SU-DHL-6 (cell line): ENCODE measurements at regions not wholly inside any gene's neighbourhood (a gene's known extent, or its start where the extent isn't known, plus 50 kb on each side); places are given as distances from the start of the nearest gene placed in this dataset.

Source experiments
- CTCF ChIP-seq: fragments of 200-600 bp; sonication (generic); IDR thresholded peaks from one replicate; pipeline ENCODE4 v1.5.1; 2017; ENCODE audit warnings: antibody characterized with exemption, mild to moderate bottlenecking, low read length, moderate library complexity; ENCODE audit not compliant: insufficient read depth, poor library complexity, severe bottlenecking
- EZH2phosphoT487 ChIP-seq: fragments of 200-600 bp; sonication (generic), shearing (Covaris generic); conservative IDR thresholded peaks from 2 replicates; pipeline ENCODE4 v1.6.1; 2018; ENCODE audit warnings: mild to moderate bottlenecking, antibody characterized with exemption, low read length, moderate library complexity, mixed read lengths

- no peak for TF ChIP-seq CTCF
- TF ChIP-seq EZH2phosphoT487: no peak
Measured at GRCh38 chrX:14083783-14084182, 54.1 kb upstream of the GEMIN8 start.
